Activated CD4-positive, alpha-beta memory T cell treated with anti-CD3 and anti-CD28 coated beads for 36 hours (primary cell): ENCODE measurements at regions not wholly inside any gene's neighbourhood (a gene's known extent, or its start where the extent isn't known, plus 50 kb on each side); places are given as distances from the start of the nearest gene placed in this dataset.

Experiments
- CTCF ChIA-PET: fragments of 350-600 bp; sonication (Branson Sonifier 250); formaldehyde crosslinking; loops from one replicate; lab custom pipeline; 2021; ENCODE audit warnings: antibody characterized with exemption, inconsistent platforms; lab: Charles Lee
- POLR2A ChIA-PET: fragments of 350-600 bp; sonication (Branson Sonifier 250); formaldehyde crosslinking; loops from one replicate; lab custom pipeline; 2021; ENCODE audit warnings: antibody characterized with exemption; lab: Charles Lee
- DNase-seq: peaks from one replicate; pipeline ENCODE4 v3.0.0-alpha.2; 2020
- H3K27ac Mint-ChIP-seq: one replicate; pipeline ENCODE4 v1.8.0; 2021; ENCODE audit warnings: mixed read lengths
- H3K27me3 Mint-ChIP-seq: one replicate; pipeline ENCODE4 v1.8.0; 2021; ENCODE audit warnings: mixed read lengths
- H3K36me3 Mint-ChIP-seq: one replicate; pipeline ENCODE4 v1.8.0; 2021; ENCODE audit warnings: mixed read lengths
- H3K4me1 Mint-ChIP-seq: one replicate; pipeline ENCODE4 v1.8.0; 2021; ENCODE audit warnings: low read depth, mixed read lengths
- H3K4me3 Mint-ChIP-seq: one replicate; pipeline ENCODE4 v1.8.0; 2021; ENCODE audit warnings: mild to moderate bottlenecking, mixed read lengths
- H3K9me3 Mint-ChIP-seq: one replicate; pipeline ENCODE4 v1.8.0; 2021; ENCODE audit warnings: mixed read lengths
- intact Hi-C: fragments of 100-400 bp; cut with micrococcal nuclease; formaldehyde crosslinking; loops from one replicate; pipeline ENCODE4 v1.15.1; 2023

GRCh38 chr5:66406761-66407336 lies 189.3 kb upstream of the MAST4 start:
- ChIA-PET POLR2A (no interaction called here), CTCF (no interaction called here)
- Mint-ChIP-seq H3K36me3 (no peaks in the 10 kb centered on the region), H3K4me3 (no peak overlapping the region), H3K9me3 (no peaks in the 10 kb centered on the region), H3K4me1 (no peaks in the 10 kb centered on the region), H3K27me3 (peaks cover 12% of the 10 kb centered on the region), H3K27ac (no peak overlapping the region)
- no peak for DNase-seq
- intact Hi-C loops, result no loop called here

- Mint-ChIP-seq H3K27me3 (peaks cover 12% of the 10 kb centered on the region), H3K9me3 (no peaks in the 10 kb centered on the region), H3K27ac (no peak overlapping the region), H3K4me1 (no peaks in the 10 kb centered on the region), H3K36me3 (no peaks in the 10 kb centered on the region), H3K4me3 (no peak overlapping the region)
- CTCF ChIA-PET, result interaction anchor here (1.2 kb wide), 1 partner anchor 101 kb away, joined by 3 read pairs; no protein-coding TSS in a partner anchor
- intact Hi-C loops, result no loop called here
- DNase-seq, result no peak
- POLR2A ChIA-PET, result no interaction called here
Measured at GRCh38 chr5:66407765-66408164, 188.4 kb upstream of the MAST4 start.

- Mint-ChIP-seq H3K4me3 (no peak overlapping the region), H3K4me1 (no peaks in the 10 kb centered on the region), H3K27me3 (peaks cover 12% of the 10 kb centered on the region), H3K36me3 (no peaks in the 10 kb centered on the region), H3K9me3 (no peaks in the 10 kb centered on the region), H3K27ac (no peak overlapping the region)
- ChIA-PET POLR2A (no interaction called here), CTCF (interaction anchor here (1.2 kb wide), 1 partner anchor 102 kb away, joined by 3 read pairs; no protein-coding TSS in a partner anchor)
- intact Hi-C loops, result no loop called here
- DNase-seq, result no peak
Measured at GRCh38 chr5:66408576-66408975, 187.6 kb upstream of the MAST4 start.

- Mint-ChIP-seq H3K4me1 (no peaks in the 10 kb centered on the region), H3K36me3 (no peaks in the 10 kb centered on the region), H3K4me3 (no peak overlapping the region), H3K27me3 (peaks cover 16% of the 10 kb centered on the region), H3K9me3 (no peaks in the 10 kb centered on the region), H3K27ac (no peak overlapping the region)
- no peak for DNase-seq
- CTCF ChIA-PET, result no interaction called here
- intact Hi-C loops, result no loop called here
- POLR2A ChIA-PET, result no interaction called here
Measured at GRCh38 chr5:66410122-66410521, 186.1 kb upstream of the MAST4 start.

GRCh38 chr5:66411701-66412100 lies 184.5 kb upstream of the MAST4 start:
- CTCF ChIA-PET, result no interaction called here
- Mint-ChIP-seq H3K4me3 (no peak overlapping the region), H3K36me3 (no peaks in the 10 kb centered on the region), H3K27me3 (peaks cover 14% of the 10 kb centered on the region), H3K4me1 (no peaks in the 10 kb centered on the region), H3K9me3 (no peaks in the 10 kb centered on the region), H3K27ac (no peak overlapping the region)
- intact Hi-C loops, result no loop called here
- DNase-seq, result no peak
- POLR2A ChIA-PET, result no interaction called here

GRCh38 chr5:66413931-66414330 lies 182.3 kb upstream of the MAST4 start:
- peaks cover 6% of the 10 kb centered on the region for H3K27me3 Mint-ChIP-seq
- no peak overlapping the region for H3K27ac Mint-ChIP-seq
- DNase-seq, result no peak
- POLR2A ChIA-PET, result no interaction called here
- no peaks in the 10 kb centered on the region for H3K9me3 Mint-ChIP-seq
- no peaks in the 10 kb centered on the region for H3K36me3 Mint-ChIP-seq
- CTCF ChIA-PET, result interaction anchor here (1.0 kb wide), 1 partner anchor 106 kb away, joined by 4 read pairs; no protein-coding TSS in a partner anchor
- no peak overlapping the region for H3K4me3 Mint-ChIP-seq
- no peaks in the 10 kb centered on the region for H3K4me1 Mint-ChIP-seq
- intact Hi-C loops, result no loop called here

GRCh38 chr5:66415208-66415607 lies 181.0 kb upstream of the MAST4 start:
- no peak for DNase-seq
- Mint-ChIP-seq H3K4me3 (no peak overlapping the region), H3K27ac (no peak overlapping the region), H3K36me3 (no peaks in the 10 kb centered on the region), H3K9me3 (no peaks in the 10 kb centered on the region), H3K4me1 (no peaks in the 10 kb centered on the region), H3K27me3 (peaks cover 3% of the 10 kb centered on the region)
- intact Hi-C loops, result no loop called here
- CTCF ChIA-PET, result no interaction called here
- POLR2A ChIA-PET, result no interaction called here

GRCh38 chr5:66416698-66417097 lies 179.5 kb upstream of the MAST4 start:
- Mint-ChIP-seq H3K27me3 (peaks cover 6% of the 10 kb centered on the region), H3K4me1 (no peaks in the 10 kb centered on the region), H3K4me3 (no peak overlapping the region), H3K9me3 (no peaks in the 10 kb centered on the region), H3K36me3 (no peaks in the 10 kb centered on the region), H3K27ac (no peak overlapping the region)
- ChIA-PET POLR2A (no interaction called here), CTCF (no interaction called here)
- DNase-seq, result no peak
- intact Hi-C loops, result no loop called here

- H3K4me1 Mint-ChIP-seq, result no peaks in the 10 kb centered on the region
- no peak overlapping the region for H3K4me3 Mint-ChIP-seq
- H3K27ac Mint-ChIP-seq, result no peak overlapping the region
- no peaks in the 10 kb centered on the region for H3K36me3 Mint-ChIP-seq
- POLR2A ChIA-PET, result no interaction called here
- no peak for DNase-seq
- no peaks in the 10 kb centered on the region for H3K9me3 Mint-ChIP-seq
- CTCF ChIA-PET, result interaction anchor here (0.7 kb wide), 1 partner anchor 111 kb away, joined by 3 read pairs; no protein-coding TSS in a partner anchor
- H3K27me3 Mint-ChIP-seq, result peaks cover 6% of the 10 kb centered on the region
- intact Hi-C loops, result no loop called here
Measured at GRCh38 chr5:66417781-66418180, 178.4 kb upstream of the MAST4 start.

GRCh38 chr5:66423484-66423883 lies 172.7 kb upstream of the MAST4 start:
- intact Hi-C loops, result no loop called here
- Mint-ChIP-seq H3K27me3 (peaks cover 3% of the 10 kb centered on the region), H3K4me3 (no peak overlapping the region), H3K27ac (no peak overlapping the region), H3K4me1 (no peaks in the 10 kb centered on the region), H3K36me3 (no peaks in the 10 kb centered on the region), H3K9me3 (peaks cover 4% of the 10 kb centered on the region)
- ChIA-PET CTCF (no interaction called here), POLR2A (no interaction called here)
- no peak for DNase-seq

- H3K27me3 Mint-ChIP-seq, result peaks cover 9% of the 10 kb centered on the region
- H3K27ac Mint-ChIP-seq, result no peak overlapping the region
- POLR2A ChIA-PET, result no interaction called here
- H3K4me3 Mint-ChIP-seq, result no peak overlapping the region
- peaks cover 4% of the 10 kb centered on the region for H3K9me3 Mint-ChIP-seq
- CTCF ChIA-PET, result no interaction called here
- intact Hi-C loops, result no loop called here
- no peak for DNase-seq
- no peaks in the 10 kb centered on the region for H3K4me1 Mint-ChIP-seq
- H3K36me3 Mint-ChIP-seq, result no peaks in the 10 kb centered on the region
Measured at GRCh38 chr5:66425842-66426241, 170.4 kb upstream of the MAST4 start.

- Mint-ChIP-seq H3K27me3 (peaks cover 8% of the 10 kb centered on the region), H3K4me3 (no peak overlapping the region), H3K36me3 (no peaks in the 10 kb centered on the region), H3K27ac (no peak overlapping the region), H3K4me1 (no peaks in the 10 kb centered on the region), H3K9me3 (peaks cover 4% of the 10 kb centered on the region)
- CTCF ChIA-PET, result no interaction called here
- no peak for DNase-seq
- intact Hi-C loops, result no loop called here
- POLR2A ChIA-PET, result no interaction called here
Measured at GRCh38 chr5:66426259-66427138, 169.7 kb upstream of the MAST4 start.

GRCh38 chr5:66427139-66427442 lies 169.1 kb upstream of the MAST4 start:
- Mint-ChIP-seq H3K4me3 (no peak overlapping the region), H3K27me3 (peaks cover 8% of the 10 kb centered on the region), H3K36me3 (no peaks in the 10 kb centered on the region), H3K9me3 (peaks cover 5% of the 10 kb centered on the region), H3K27ac (no peak overlapping the region), H3K4me1 (no peaks in the 10 kb centered on the region)
- ChIA-PET POLR2A (no interaction called here), CTCF (no interaction called here)
- intact Hi-C loops, result no loop called here
- no peak for DNase-seq
